Activated T-cell treated with anti-CD3 and anti-CD28 coated beads for 4 hours (primary cell): ENCODE measurements at regions not wholly inside any gene's neighbourhood (a gene's known extent, or its start where the extent isn't known, plus 50 kb on each side); places are given as distances from the start of the nearest gene placed in this dataset.

Experiments used
- DNase-seq: peaks from one replicate; pipeline ENCODE4 v3.0.0-alpha.2; 2020

DNA sequence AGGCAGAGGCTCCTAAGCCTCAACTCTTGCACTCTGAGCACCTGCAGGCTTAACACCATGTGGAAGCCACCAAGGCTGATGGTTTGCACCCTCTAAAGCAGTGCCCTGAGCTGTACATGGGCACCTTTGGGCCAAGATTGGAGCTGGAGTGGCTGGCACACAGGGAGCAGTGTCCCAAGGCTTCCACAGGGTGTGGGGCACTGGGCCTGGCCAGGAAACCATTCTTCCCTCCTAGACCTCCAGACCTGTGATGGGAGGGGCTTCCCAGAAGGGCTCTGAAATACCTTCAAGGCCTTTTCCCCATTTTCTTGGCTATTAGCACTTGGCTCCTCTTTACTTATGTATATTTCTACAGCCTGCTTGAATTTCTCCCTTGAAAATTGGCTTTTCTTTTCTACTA is 67.9 kb upstream of the PPM1J start:
- no peak for DNase-seq

GRCh38 chr1:112779665-112780526 is 64.8 kb upstream of the PPM1J start:
- DNase-seq: no peak

GRCh38 chr1:112778137-112778536 is 63.0 kb upstream of the PPM1J start:
- DNase-seq: no peak

DNA sequence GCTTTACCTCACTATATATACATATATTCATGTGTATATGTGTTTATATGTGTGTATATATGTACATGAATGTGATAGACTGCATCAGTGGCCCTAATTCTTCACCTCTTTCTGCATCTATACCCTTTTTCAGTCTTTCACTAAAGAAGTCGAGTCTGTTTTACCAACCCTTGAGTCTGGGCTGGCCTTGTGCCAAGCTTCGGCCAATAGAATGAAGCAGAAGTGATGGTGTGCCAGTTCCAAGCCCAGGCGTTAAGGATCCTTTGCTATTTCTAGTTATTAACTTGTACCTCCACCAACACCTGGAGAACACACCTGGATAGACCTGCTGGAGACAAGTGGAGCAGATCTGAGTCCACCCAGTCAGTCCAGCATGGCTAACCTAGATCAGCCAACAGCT is 61.6 kb upstream of the PPM1J start:
- no peak for DNase-seq

DNA sequence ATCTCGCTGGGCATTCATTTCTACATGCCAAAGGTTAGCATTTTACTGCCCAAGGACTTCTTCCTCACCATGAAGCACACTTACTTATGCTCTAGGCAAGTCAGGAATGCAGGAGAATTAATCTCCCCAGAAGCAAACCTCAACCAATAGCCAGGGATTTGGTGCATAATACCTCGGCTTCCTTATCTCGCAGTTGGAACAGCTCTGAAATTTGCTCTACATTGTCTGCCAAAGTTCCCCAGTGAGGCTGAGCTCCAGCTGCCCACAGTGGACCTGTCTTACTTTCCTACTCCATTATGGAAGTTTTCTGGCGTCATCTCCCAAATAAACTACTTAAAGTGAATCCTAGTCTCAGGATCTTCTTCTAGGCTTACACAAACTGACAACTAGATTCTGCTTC is 57.6 kb upstream of the PPM1J start:
- DNase-seq: no peak

GRCh38 chr1:112770724-112771123 is 55.6 kb upstream of the PPM1J start:
- DNase-seq: no peak

- DNase-seq: no peak
Measured at GRCh38 chr1:112769611-112770010, 54.5 kb upstream of the PPM1J start.

- no peak for DNase-seq
Measured at GRCh38 chr1:112767646-112768045, 52.5 kb upstream of the PPM1J start.
